Ishikawa (cell line): ENCODE measurements at regions not wholly inside any gene's neighbourhood (a gene's known extent, or its start where the extent isn't known, plus 50 kb on each side); places are given as distances from the start of the nearest gene placed in this dataset.

Experiments
- CEBPB ChIP-seq: IDR thresholded peaks from 2 replicates; pipeline ENCODE4 v1.6.1; 2012
- CREB1 ChIP-seq: IDR thresholded peaks from 2 replicates; pipeline ENCODE4 v1.6.1; 2012; ENCODE audit warnings: low read depth
- EGR1 ChIP-seq: IDR thresholded peaks from 2 replicates; pipeline ENCODE4 v1.6.1; 2012
- EP300 ChIP-seq: IDR thresholded peaks from 2 replicates; pipeline ENCODE4 v1.6.1; 2012; ENCODE audit warnings: borderline replicate concordance
- FOXM1 ChIP-seq: IDR thresholded peaks from 2 replicates; pipeline ENCODE4 v1.6.1; 2012; ENCODE audit warnings: low read depth, borderline replicate concordance
- MAX ChIP-seq: IDR thresholded peaks from 2 replicates; pipeline ENCODE4 v1.6.1; 2012
- NFIC ChIP-seq: IDR thresholded peaks from 2 replicates; pipeline ENCODE4 v1.6.1; 2012
- RAD21 ChIP-seq: IDR thresholded peaks from 2 replicates; pipeline ENCODE4 v1.6.1; 2012; ENCODE audit warnings: low read depth
- REST ChIP-seq: IDR thresholded peaks from 2 replicates; pipeline ENCODE4 v1.6.1; 2012; ENCODE audit warnings: low read depth, mild to moderate bottlenecking
- TAF1 ChIP-seq: IDR thresholded peaks from 2 replicates; pipeline ENCODE4 v1.6.1; 2012; ENCODE audit warnings: low read depth, mild to moderate bottlenecking
- TCF12 ChIP-seq: IDR thresholded peaks from 2 replicates; pipeline ENCODE4 v1.6.1; 2012; ENCODE audit warnings: low read depth
- TEAD4 ChIP-seq: IDR thresholded peaks from 2 replicates; pipeline ENCODE4 v1.6.1; 2012
- USF1 ChIP-seq: IDR thresholded peaks from 2 replicates; pipeline ENCODE4 v1.6.1; 2012
- YY1 ChIP-seq: IDR thresholded peaks from 2 replicates; pipeline ENCODE4 v1.6.1; 2012; ENCODE audit warnings: low read depth
- ZBTB7A ChIP-seq: IDR thresholded peaks from 2 replicates; pipeline ENCODE4 v1.6.1; 2012; ENCODE audit warnings: low read depth

GRCh38 chr2:59233448-59233847, 992.3 kb upstream of the FANCL start:
- TF ChIP-seq CEBPB, result no peak
- no peak for TF ChIP-seq MAX
- no peak for TF ChIP-seq TAF1
- no peak for TF ChIP-seq TCF12
- no peak for TF ChIP-seq USF1
- no peak for TF ChIP-seq ZBTB7A
- TF ChIP-seq REST, result no peak
- TF ChIP-seq RAD21, result no peak
- no peak for TF ChIP-seq EP300
- no peak for TF ChIP-seq CREB1
- TF ChIP-seq TEAD4, result no peak

- TF ChIP-seq FOXM1 (no peak), USF1 (no peak)
Measured at GRCh38 chr2:59232394-59233165, 991.5 kb upstream of the FANCL start.

- TF ChIP-seq USF1 (no peak), EP300 (no peak), REST (no peak), TAF1 (no peak), MAX (no peak), TCF12 (no peak), NFIC (no peak), TEAD4 (no peak), EGR1 (no peak), YY1 (no peak), CEBPB (no peak), ZBTB7A (no peak), RAD21 (no peak), CREB1 (no peak), FOXM1 (no peak)
Measured at GRCh38 chr2:59223742-59224141, 982.6 kb upstream of the FANCL start.

- TF ChIP-seq CREB1 (no peak), TEAD4 (no peak), TCF12 (no peak), TAF1 (no peak)
Measured at GRCh38 chr2:59217360-59217759, 976.2 kb upstream of the FANCL start.

GRCh38 chr2:59206361-59206760, 965.2 kb upstream of the FANCL start:
- TF ChIP-seq TCF12 (no peak), ZBTB7A (no peak), EP300 (no peak), CREB1 (no peak), FOXM1 (no peak), USF1 (no peak), MAX (no peak), EGR1 (no peak), NFIC (no peak), REST (no peak)
